ENCODE measurements at regions not wholly inside any gene's neighbourhood (a gene's known extent, or its start where the extent isn't known, plus 50 kb on each side); places are given as distances from the start of the nearest gene placed in this dataset.

- H3K27me3 Mint-ChIP-seq: no peaks in the 10 kb centered on the region
Observed at GRCh38 chrX:124651031-124651430, 304.7 kb downstream of the SH2D1A start.

GRCh38 chrX:124665621-124666400 lies 319.4 kb downstream of the SH2D1A start:
- POLR2A ChIA-PET: no interaction called here

More at GRCh38 chrX:124651031-124651430, 304.7 kb downstream of the SH2D1A start:
- Mint-ChIP-seq H3K36me3 (no peaks in the 10 kb centered on the region), H3K4me3 (no peak overlapping the region), H3K4me1 (ENCODE audit: low read depth) (no peaks in the 10 kb centered on the region), H3K27ac (no peak overlapping the region), H3K9me3 (no peaks in the 10 kb centered on the region)
- ChIA-PET CTCF (no interaction called here), POLR2A (no interaction called here)
- DNase-seq: no peak
- intact Hi-C loops (cut with micrococcal nuclease): no loop called here

GRCh38 chrX:124679199-124679598 lies 332.8 kb downstream of the SH2D1A start:
- H3K4me1 Mint-ChIP-seq (ENCODE audit: low read depth): no peaks in the 10 kb centered on the region
- intact Hi-C loops (cut with micrococcal nuclease): no loop called here
- no peaks in the 10 kb centered on the region for H3K27me3 Mint-ChIP-seq
- H3K9me3 Mint-ChIP-seq: no peaks in the 10 kb centered on the region
- H3K4me3 Mint-ChIP-seq: no peak overlapping the region
- POLR2A ChIA-PET: no interaction called here
- H3K27ac Mint-ChIP-seq: no peak overlapping the region
- CTCF ChIA-PET: no interaction called here
- no peaks in the 10 kb centered on the region for H3K36me3 Mint-ChIP-seq
- no peak for DNase-seq

More at GRCh38 chrX:124665621-124666400, 319.4 kb downstream of the SH2D1A start:
- H3K27ac Mint-ChIP-seq: no peak overlapping the region
- no peak for DNase-seq
- no peaks in the 10 kb centered on the region for H3K9me3 Mint-ChIP-seq
- no peaks in the 10 kb centered on the region for H3K27me3 Mint-ChIP-seq
- intact Hi-C loops (cut with micrococcal nuclease): no loop called here
- CTCF ChIA-PET: no interaction called here
- no peak overlapping the region for H3K4me3 Mint-ChIP-seq
- H3K4me1 Mint-ChIP-seq (ENCODE audit: low read depth): peaks cover 5% of the 10 kb centered on the region
- no peaks in the 10 kb centered on the region for H3K36me3 Mint-ChIP-seq

- no peak overlapping the region for H3K4me3 Mint-ChIP-seq
- H3K27me3 Mint-ChIP-seq: no peaks in the 10 kb centered on the region
- no peaks in the 10 kb centered on the region for H3K4me1 Mint-ChIP-seq (ENCODE audit: low read depth)
- peaks cover 5% of the 10 kb centered on the region for H3K36me3 Mint-ChIP-seq
- H3K9me3 Mint-ChIP-seq: peaks cover 5% of the 10 kb centered on the region
- no peak for DNase-seq
- intact Hi-C loops (cut with micrococcal nuclease): no loop called here
- POLR2A ChIA-PET: no interaction called here
- no peak overlapping the region for H3K27ac Mint-ChIP-seq
- CTCF ChIA-PET: no interaction called here
Observed at GRCh38 chrX:124680287-124680686, 333.9 kb downstream of the SH2D1A start.

- Mint-ChIP-seq H3K4me1 (ENCODE audit: low read depth) (no peaks in the 10 kb centered on the region), H3K27ac (no peak overlapping the region), H3K4me3 (no peak overlapping the region), H3K9me3 (peaks cover 5% of the 10 kb centered on the region), H3K27me3 (no peaks in the 10 kb centered on the region), H3K36me3 (no peaks in the 10 kb centered on the region)
- DNase-seq: no peak
- CTCF ChIA-PET: no interaction called here
- POLR2A ChIA-PET: no interaction called here
- intact Hi-C loops (cut with micrococcal nuclease): no loop called here
Observed at GRCh38 chrX:124690495-124690894, 344.1 kb downstream of the SH2D1A start.

GRCh38 chrX:124699876-124700275 lies 353.5 kb downstream of the SH2D1A start:
- intact Hi-C loops (cut with micrococcal nuclease): no loop called here
- Mint-ChIP-seq H3K27ac (no peak overlapping the region), H3K4me3 (no peak overlapping the region), H3K4me1 (ENCODE audit: low read depth) (no peaks in the 10 kb centered on the region), H3K27me3 (no peaks in the 10 kb centered on the region), H3K9me3 (no peaks in the 10 kb centered on the region), H3K36me3 (no peaks in the 10 kb centered on the region)
- CTCF ChIA-PET: no interaction called here
- POLR2A ChIA-PET: no interaction called here
- DNase-seq: no peak

GRCh38 chrX:124717537-124717936 lies 371.2 kb downstream of the SH2D1A start:
- H3K27me3 Mint-ChIP-seq: no peaks in the 10 kb centered on the region
- H3K36me3 Mint-ChIP-seq: no peaks in the 10 kb centered on the region
- no peaks in the 10 kb centered on the region for H3K9me3 Mint-ChIP-seq
- DNase-seq: no peak
- ChIA-PET POLR2A (no interaction called here), CTCF (no interaction called here)
- intact Hi-C loops (cut with micrococcal nuclease): no loop called here
- H3K27ac Mint-ChIP-seq: no peak overlapping the region
- peaks cover 12% of the 10 kb centered on the region for H3K4me1 Mint-ChIP-seq (ENCODE audit: low read depth)
- H3K4me3 Mint-ChIP-seq: no peak overlapping the region

GRCh38 chrX:124719060-124719459 lies 372.7 kb downstream of the SH2D1A start:
- Mint-ChIP-seq H3K9me3 (no peaks in the 10 kb centered on the region), H3K4me1 (ENCODE audit: low read depth) (peaks cover 12% of the 10 kb centered on the region), H3K4me3 (no peak overlapping the region), H3K27ac (no peak overlapping the region), H3K36me3 (no peaks in the 10 kb centered on the region), H3K27me3 (no peaks in the 10 kb centered on the region)
- intact Hi-C loops (cut with micrococcal nuclease): no loop called here
- CTCF ChIA-PET: no interaction called here
- POLR2A ChIA-PET: no interaction called here
- no peak for DNase-seq

GRCh38 chrX:124720532-124720931 lies 374.2 kb downstream of the SH2D1A start:
- no peaks in the 10 kb centered on the region for H3K36me3 Mint-ChIP-seq
- ChIA-PET CTCF (no interaction called here), POLR2A (no interaction called here)
- H3K4me1 Mint-ChIP-seq (ENCODE audit: low read depth): peaks cover 16% of the 10 kb centered on the region
- no peaks in the 10 kb centered on the region for H3K27me3 Mint-ChIP-seq
- no peak overlapping the region for H3K4me3 Mint-ChIP-seq
- H3K9me3 Mint-ChIP-seq: no peaks in the 10 kb centered on the region
- intact Hi-C loops (cut with micrococcal nuclease): no loop called here
- no peak overlapping the region for H3K27ac Mint-ChIP-seq
- no peak for DNase-seq

GRCh38 chrX:124725502-124725901 lies 379.1 kb downstream of the SH2D1A start:
- DNase-seq: no peak
- ChIA-PET CTCF (no interaction called here), POLR2A (no interaction called here)
- Mint-ChIP-seq H3K27ac (peak overlapping the region; percentile 28), H3K36me3 (no peaks in the 10 kb centered on the region), H3K27me3 (no peaks in the 10 kb centered on the region), H3K9me3 (no peaks in the 10 kb centered on the region), H3K4me3 (no peak overlapping the region), H3K4me1 (ENCODE audit: low read depth) (peaks cover 21% of the 10 kb centered on the region)
- intact Hi-C loops (cut with micrococcal nuclease): no loop called here

- CTCF ChIA-PET: no interaction called here
- Mint-ChIP-seq H3K9me3 (no peaks in the 10 kb centered on the region), H3K4me3 (no peak overlapping the region), H3K27ac (no peak overlapping the region), H3K36me3 (no peaks in the 10 kb centered on the region), H3K4me1 (ENCODE audit: low read depth) (peaks cover 22% of the 10 kb centered on the region), H3K27me3 (no peaks in the 10 kb centered on the region)
- POLR2A ChIA-PET: no interaction called here
- no peak for DNase-seq
- intact Hi-C loops (cut with micrococcal nuclease): no loop called here
Observed at GRCh38 chrX:124726292-124726691, 379.9 kb downstream of the SH2D1A start.

- no peak for DNase-seq
- Mint-ChIP-seq H3K4me1 (ENCODE audit: low read depth) (peaks cover 27% of the 10 kb centered on the region), H3K27me3 (no peaks in the 10 kb centered on the region), H3K4me3 (no peak overlapping the region), H3K27ac (no peak overlapping the region), H3K36me3 (no peaks in the 10 kb centered on the region), H3K9me3 (no peaks in the 10 kb centered on the region)
- CTCF ChIA-PET: no interaction called here
- POLR2A ChIA-PET: no interaction called here
- intact Hi-C loops (cut with micrococcal nuclease): no loop called here
Observed at GRCh38 chrX:124726881-124727280, 380.5 kb downstream of the SH2D1A start.

- intact Hi-C loops (cut with micrococcal nuclease): loop anchor here (10.0 kb wide), 2 partner anchors 332 to 522 kb away; no protein-coding TSS in a partner anchor
- no peaks in the 10 kb centered on the region for H3K36me3 Mint-ChIP-seq
- H3K4me1 Mint-ChIP-seq (ENCODE audit: low read depth): peaks cover 24% of the 10 kb centered on the region
- peak overlapping the region; percentile 16 for H3K27ac Mint-ChIP-seq
- H3K9me3 Mint-ChIP-seq: no peaks in the 10 kb centered on the region
- CTCF ChIA-PET: no interaction called here
- POLR2A ChIA-PET: no interaction called here
- H3K27me3 Mint-ChIP-seq: no peaks in the 10 kb centered on the region
- peak; percentile 63 for DNase-seq
- peak overlapping the region; percentile 56 for H3K4me3 Mint-ChIP-seq
Observed at GRCh38 chrX:124736553-124737270, 390.3 kb downstream of the SH2D1A start.
